ENCODE measurements at regions not wholly inside any gene's neighbourhood (a gene's known extent, or its start where the extent isn't known, plus 50 kb on each side); places are given as distances from the start of the nearest gene placed in this dataset.

- TF ChIP-seq CTCF (IDR thresholded peaks at IDR 0.05; ENCODE audit: insufficient read depth, low read length, poor library complexity, severe bottlenecking) = no peak
- no peak for TF ChIP-seq EZH2phosphoT487 (conservative IDR thresholded peaks at IDR 0.05; ENCODE audit: low read length)
Observed at GRCh38 chr10:65335311-65335710, 1590.5 kb upstream of the LRRTM3 start.
